ENCODE measurements at regions not wholly inside any gene's neighbourhood (a gene's known extent, or its start where the extent isn't known, plus 50 kb on each side); places are given as distances from the start of the nearest gene placed in this dataset.
"Not testable (repeated sequence)": the region's sequence is repeated elsewhere in the genome, so short reads cannot be mapped to it uniquely, and the experiment has no call there.

DNA sequence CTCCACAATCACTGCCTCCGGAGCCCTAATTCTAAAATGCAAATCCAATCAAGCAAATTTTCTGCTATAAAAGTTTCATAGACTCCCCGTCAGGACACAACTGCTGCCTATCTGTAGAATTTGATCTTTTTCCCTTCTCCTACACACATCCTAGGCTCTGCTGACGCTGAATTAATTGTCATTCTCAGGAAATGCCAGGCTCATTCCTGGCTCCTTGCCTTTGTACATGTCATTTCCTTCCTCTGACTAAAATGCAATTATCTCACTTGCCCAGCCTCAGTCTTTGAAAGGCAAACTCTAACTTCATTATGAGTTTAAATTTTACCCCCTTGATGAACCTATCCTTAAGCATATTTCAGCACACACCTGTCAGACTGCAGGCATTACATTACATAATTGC lies 844.9 kb upstream of the CRIM1 start:
- DNase-seq = no peak

- DNase-seq = no peak
Observed at GRCh38 chr2:35508601-35509000, 847.0 kb upstream of the CRIM1 start.

DNA sequence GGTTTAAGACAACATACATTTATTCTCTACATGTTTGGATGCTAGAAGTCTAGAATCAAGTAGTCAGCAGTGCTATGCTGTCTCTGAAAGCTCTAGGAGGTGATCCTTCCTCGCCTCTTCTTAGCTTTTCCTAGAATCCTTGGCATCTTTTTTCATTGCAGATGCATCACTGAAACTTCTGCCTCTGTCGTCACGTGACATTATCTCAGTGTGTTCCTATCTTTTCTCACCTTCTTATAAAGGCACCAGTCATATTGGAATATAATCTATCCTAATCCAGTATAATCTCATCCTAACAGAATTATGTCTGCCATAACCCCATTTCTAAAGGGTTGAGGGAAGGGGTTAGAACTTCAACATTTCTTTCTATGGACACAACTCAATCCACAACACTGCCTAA lies 851.2 kb upstream of the CRIM1 start:
- no peak for DNase-seq

DNA sequence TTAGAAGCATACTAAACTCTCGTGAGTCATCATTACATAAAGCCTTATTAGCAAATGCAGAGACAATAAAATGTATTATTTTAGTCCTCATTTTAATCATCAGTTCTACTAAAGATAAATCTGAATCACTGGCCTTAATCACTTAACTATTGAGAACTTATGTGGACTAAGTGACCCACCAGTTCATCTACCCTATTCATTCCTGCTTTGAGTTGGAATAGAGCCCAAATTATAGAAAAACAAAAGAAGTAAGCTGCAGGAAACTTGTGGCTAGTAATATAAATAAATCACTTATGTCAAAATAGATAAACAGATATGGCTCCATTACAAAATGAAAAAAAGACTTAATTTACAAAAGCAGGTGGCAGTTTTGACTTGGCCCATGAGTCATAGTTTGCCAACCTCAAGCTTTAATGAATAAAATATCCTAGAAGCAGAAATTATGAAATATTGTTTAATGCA lies 851.8 kb upstream of the CRIM1 start:
- no peak for DNase-seq

- DNase-seq = no peak
Observed at GRCh38 chr2:35503311-35503710, 852.3 kb upstream of the CRIM1 start.

DNA sequence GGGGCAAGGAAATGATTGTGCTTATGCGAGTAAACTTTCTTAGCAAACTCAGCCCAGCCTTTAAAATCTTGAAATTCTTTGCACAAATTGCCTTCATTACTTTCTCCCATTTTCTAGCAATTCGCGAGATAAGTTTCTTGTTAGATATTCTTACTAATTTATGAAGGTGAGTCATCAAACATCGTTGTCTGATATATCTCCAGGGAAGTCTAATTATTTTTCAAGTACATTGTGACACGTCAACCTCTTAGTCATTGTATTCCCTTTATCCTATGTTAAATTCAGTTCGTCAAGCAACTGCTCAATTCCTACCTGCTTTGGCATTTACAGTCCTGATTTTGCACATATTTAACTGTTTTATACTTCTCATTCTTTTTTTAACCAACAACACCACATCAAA lies 854.5 kb upstream of the CRIM1 start:
- no peak for DNase-seq

DNA sequence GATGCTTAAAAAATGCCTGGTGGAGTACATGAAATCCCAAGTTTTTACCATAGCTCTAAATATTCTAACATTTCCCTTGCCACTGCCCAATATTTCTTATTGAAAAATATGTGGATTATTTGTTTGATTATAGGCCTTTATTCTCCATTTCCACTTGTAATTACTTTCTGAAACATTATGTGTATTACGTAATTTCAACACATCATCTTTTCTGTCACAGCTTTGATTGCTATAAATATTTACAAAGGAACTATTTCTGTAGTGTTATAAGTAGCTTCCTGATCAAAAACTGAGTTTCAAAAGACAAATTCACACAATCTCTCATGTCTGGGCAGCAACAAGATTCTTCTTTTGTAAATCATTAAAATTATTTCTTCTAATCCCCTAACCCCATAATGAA lies 859.6 kb upstream of the CRIM1 start:
- DNase-seq = no peak

DNA sequence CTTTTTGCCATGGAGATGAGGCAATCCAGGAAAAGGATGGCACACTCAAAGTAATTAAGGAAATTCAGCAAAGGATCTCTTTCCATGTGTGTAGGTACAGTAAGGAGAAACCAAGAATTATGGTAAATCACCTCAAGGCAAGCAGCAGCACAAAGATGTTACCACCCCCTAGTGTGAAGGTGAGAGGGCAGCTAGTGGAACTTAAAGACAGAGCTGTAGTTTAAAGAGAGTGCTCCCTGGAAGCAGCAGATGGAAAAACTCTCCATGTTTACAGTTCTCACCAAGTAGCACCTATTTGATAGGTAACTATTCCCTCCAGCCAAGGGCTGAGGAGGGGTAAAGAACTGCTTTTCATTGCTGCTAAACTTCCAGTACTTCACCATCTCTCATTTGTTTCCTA lies 860.4 kb upstream of the CRIM1 start:
- DNase-seq = no peak

- DNase-seq = not testable (repeated sequence)
Observed at GRCh38 chr2:35478121-35478520, 877.5 kb upstream of the CRIM1 start.

DNA sequence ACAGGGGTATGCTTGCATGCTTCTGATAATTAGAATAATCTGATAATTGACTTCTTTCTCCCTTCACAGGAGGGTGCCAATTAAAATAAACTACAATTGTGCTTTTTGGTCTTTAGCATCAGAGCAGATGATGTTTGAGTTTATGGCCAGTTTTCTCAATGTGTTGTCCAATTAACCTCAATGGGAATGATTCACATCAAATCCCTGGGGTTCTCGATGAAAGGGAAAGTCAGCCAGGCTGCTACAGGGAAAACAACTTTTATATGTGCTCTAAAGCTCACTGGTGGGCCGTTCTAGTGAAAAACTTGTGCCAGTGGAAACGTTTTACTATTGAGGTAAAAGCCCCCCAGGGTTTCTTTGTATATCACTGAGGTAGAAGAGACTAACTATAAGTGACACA lies 887.3 kb upstream of the CRIM1 start:
- DNase-seq = no peak

GRCh38 chr2:35463805-35464596 lies 891.6 kb upstream of the CRIM1 start:
- no peak for DNase-seq

GRCh38 chr2:35462226-35462998 lies 893.2 kb upstream of the CRIM1 start:
- no peak for DNase-seq

- DNase-seq = no peak
Observed at GRCh38 chr2:35461406-35461805, 894.2 kb upstream of the CRIM1 start.

GRCh38 chr2:35454966-35455638 lies 900.5 kb upstream of the CRIM1 start:
- no peak for DNase-seq

- no peak for DNase-seq
Observed at GRCh38 chr2:35447821-35448220, 907.8 kb upstream of the CRIM1 start.

- no peak for DNase-seq
Observed at GRCh38 chr2:35447215-35447614, 908.4 kb upstream of the CRIM1 start.

DNA sequence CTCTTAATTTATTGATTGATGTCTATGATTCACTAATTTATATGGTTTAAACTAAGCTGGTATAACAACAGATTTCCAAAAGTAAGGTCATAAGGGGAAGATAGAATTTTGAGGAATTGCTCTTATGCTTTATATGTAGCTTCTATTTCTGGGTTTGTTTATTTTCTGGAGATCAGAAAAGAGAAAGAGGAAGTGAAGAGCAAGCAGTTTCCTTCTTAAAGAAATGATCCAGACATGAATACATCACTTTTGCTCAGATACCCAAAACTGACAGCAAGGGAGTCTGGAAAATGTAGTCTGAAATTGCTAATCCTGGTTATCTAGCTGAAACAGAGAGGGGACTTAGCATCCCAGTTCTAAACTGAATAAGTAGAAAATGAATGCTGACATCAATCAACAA lies 912.5 kb upstream of the CRIM1 start:
- no peak for DNase-seq

DNA sequence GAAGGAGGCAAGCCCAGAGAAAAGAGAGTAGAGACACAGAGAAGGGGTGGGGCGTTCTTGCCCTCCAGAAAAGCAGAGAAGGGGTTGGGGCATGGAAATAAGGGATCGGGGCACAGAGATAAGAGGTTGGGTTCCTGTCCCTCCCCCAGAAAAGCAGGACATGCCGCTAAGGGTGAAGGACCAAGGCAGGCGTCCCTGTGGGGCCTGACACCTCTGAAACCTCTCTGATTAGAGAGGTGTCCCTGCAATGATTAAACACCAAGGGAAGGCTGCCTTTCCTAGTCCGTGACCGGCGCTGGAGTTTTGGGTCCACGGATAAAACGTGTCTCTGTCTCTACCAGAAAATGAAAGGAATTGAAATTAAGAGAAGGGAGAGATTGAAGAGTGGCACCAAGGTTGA lies 914.0 kb upstream of the CRIM1 start:
- DNase-seq = not testable (repeated sequence)

DNA sequence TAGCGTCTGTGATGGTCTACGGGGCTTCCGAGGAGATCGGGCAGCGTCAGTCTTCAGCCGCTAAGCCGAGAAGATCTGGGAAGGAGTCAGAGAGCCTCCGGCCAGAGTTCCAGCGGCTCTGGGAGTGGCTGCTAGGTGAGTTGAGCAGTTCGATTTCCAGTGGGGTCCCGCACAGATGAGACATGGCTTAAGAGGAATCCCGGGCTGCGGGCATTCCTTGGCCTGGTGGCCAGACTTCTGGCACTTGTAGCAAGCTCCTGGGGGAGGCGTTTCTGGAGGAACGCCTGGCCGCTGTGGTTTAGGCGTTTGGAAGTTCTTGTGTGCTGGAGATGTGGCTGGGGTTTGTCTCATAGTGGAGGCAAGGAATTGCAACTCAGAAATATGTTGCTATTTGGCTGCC lies 915.3 kb upstream of the CRIM1 start:
- DNase-seq = not testable (repeated sequence)

DNA sequence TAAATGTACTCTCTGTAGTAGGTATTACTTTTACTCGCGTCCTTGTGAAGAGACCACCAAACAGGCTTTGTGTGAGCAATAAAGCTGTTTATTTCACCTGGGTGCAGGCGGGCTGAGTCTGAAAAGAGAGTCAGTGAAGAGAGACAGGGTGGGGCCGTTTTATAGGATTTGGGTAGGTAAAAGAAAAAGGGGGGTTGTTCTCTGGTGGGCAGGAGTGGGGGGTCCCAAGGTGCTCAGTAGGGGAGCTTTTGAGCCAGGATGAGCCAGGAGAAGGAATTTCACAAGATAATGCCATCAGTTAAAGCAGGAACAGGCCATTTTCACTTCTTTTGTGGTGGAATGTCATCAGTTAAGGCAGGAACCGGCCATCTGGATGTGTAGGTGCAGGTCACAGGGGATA lies 918.7 kb upstream of the CRIM1 start:
- DNase-seq = not testable (repeated sequence)

DNA sequence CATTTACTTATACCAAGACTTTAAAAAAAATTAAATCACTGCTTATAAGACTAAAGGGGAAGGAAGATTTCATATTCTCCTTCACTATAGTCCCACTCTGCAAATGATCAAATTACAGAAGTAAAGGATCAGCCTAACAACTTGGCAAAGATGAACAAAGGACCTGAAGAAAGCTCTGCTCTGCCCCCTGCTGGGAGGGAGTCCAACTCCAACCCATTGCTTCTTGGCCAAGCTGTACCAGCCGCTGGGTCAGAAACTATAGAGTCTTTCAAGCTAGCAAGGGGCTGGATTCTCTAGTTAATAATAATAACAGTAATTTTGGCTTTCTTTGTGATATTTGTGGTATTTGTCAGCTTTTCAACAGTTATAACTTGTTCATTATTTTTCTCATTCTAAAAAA lies 927.0 kb upstream of the CRIM1 start:
- no peak for DNase-seq

DNA sequence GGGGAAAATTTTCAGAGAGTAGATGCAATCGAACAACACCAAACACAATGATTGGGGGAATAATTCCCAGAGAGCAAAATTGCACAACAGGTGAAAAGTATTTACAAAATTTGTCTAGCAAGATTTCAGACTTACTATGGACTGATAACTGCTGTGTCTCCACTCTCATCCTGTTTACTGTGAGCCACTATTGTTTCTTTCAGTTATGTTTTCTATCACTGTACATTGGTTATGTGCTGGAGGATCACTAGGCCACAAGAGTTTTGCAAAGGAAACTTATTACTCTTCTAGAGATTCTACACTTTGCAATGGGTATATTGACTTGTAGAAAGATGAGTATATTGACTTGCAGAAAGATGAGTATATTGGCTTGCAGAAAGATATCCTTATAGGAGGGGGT lies 934.1 kb upstream of the CRIM1 start:
- no peak for DNase-seq

DNA sequence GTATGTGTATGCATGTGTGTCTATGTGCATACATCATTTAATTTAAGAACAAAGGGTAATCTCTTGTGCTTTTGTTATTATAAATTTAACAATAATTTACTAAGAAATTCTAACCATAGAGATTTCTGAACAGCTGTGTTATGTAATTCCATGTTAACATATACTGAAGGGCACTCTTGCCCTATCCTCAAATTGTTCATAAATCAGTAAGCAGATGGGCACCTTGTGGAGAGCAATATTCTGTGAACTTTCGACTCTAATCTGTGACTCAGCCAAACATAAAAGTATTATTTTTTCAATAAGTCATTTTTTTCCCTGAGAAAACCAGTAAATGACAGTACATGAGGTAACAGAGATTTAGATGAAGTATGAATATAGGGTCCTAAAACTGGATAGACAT lies 938.3 kb upstream of the CRIM1 start:
- no peak for DNase-seq
